ENCODE measurements at regions not wholly inside any gene's neighbourhood (a gene's known extent, or its start where the extent isn't known, plus 50 kb on each side); places are given as distances from the start of the nearest gene placed in this dataset.
A peak's percentile ranks its signal among the peaks of the same experiment; 100 is the strongest.
"Not testable (repeated sequence)": the region's sequence is repeated elsewhere in the genome, so short reads cannot be mapped to it uniquely, and the experiment has no call there.

DNA sequence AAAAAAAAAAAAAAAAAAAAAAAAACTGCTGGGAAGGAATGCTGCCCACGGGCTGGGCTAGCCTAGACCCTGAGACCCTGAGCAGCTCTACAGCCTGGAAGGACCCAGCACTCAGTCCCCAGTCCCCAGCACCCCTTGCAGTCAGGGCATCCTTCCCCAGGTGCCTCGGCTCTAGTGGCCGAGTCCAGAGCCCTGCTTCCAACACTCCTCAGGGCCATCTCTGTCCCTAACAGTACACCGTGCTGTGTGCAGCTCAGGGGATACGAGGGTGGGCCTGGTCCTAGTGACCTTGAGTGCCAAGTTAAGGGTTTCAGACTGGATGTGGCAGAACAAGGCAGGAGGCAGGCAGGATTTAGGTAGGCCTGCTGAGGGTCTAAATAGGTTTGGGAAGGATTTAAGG lies 50.2 kb upstream of the LRP8 start:
- DNase-seq = no peak

DNA sequence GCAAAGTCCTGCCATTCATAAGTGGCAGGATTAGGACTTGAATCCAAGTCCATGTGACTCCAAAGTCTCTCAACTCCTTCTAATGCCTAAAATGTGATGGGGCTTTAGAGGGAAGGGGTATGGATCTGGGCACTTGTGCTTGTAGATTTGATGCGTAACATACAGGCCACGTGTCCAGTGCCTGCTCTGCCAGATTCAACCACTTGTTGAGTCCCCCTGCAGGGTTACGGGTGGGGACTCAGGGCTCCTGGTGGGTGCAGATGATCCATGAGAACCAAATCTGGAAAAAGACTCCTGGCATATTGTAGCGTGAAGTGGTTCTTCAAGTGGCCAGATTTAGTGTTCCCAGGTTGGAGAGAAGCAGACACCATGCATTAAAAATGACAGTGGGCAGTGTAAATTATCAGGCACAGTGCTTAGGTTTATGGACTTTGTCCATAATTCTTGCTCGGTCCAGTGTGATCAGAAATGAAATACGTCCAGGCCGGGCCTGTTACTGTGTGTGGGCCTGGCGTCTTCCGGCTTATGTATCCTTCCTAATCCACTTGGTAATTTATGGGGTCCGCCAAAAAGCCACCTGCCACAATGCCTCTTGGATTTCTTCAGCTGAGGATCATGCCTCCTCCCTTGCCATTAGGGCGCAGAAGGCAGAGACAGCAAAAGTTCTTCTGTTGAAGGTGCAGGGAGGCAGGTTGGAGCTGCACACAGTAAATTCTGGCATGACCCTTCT lies 51.2 kb upstream of the LRP8 start:
- DNase-seq = no peak

DNA sequence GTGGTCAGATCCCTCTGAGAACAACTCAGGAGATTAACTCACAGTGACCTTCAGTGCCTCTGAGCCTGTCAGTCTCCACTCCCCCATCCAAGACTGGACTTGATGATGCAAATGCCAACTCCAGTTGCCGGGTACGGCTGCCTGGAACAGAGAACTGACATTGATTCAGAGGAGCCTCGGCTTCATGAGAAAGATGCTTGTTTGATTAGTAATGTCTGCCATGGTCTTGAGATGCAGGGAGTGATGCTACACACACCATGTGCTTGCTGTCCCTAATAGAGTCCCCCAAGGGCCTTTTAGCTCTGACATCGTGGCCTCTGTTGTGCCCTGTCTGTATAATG lies 51.8 kb upstream of the LRP8 start:
- no peak for DNase-seq

DNA sequence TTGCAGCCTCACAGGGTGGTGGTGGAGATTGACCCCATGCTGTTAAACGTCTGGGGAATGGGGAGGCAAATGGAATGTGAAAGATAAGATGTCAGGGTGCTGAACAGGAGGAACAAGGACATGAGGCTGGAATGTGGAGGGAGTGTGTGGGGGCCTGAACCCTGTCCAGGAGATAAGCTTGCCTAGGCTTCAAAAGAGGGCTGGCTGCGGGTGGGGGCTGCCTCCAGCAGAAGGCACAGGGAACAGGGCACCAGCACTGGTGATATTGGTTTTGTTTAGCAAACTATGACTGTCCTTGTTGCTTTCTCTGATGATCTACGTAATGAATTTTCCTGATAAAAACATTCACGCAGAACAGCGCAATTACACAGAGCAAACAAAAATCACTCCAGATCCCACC lies 52.4 kb upstream of the LRP8 start:
- no peak for DNase-seq

DNA sequence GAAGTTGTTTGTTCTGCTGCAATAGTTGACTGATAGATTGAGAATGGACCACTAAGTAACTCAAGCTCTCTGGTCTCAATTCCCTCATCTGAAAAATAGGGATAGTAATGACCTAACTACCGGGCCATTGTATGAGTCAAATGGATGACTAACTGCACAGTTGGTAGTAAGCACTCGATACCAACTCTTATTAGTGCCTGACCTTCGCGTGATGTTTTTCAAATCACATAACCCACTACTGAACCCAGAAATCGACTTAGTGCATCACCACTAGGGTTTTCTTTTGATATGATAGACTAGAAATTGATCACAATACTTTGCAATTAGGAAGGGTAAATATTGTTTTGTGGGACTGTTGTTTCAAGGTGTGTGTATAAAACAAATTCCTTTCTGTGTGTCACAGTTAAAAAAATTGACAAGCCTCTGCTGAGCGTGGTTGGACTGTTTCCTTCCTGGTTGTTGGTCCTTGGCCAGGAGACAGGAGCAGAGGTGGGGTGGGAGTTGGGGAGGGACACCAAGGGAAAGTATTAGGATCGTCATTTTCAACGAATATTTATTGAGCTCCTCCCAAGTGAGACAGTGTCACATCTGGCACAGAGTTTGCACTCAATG lies 54.0 kb upstream of the LRP8 start:
- DNase-seq = no peak

DNA sequence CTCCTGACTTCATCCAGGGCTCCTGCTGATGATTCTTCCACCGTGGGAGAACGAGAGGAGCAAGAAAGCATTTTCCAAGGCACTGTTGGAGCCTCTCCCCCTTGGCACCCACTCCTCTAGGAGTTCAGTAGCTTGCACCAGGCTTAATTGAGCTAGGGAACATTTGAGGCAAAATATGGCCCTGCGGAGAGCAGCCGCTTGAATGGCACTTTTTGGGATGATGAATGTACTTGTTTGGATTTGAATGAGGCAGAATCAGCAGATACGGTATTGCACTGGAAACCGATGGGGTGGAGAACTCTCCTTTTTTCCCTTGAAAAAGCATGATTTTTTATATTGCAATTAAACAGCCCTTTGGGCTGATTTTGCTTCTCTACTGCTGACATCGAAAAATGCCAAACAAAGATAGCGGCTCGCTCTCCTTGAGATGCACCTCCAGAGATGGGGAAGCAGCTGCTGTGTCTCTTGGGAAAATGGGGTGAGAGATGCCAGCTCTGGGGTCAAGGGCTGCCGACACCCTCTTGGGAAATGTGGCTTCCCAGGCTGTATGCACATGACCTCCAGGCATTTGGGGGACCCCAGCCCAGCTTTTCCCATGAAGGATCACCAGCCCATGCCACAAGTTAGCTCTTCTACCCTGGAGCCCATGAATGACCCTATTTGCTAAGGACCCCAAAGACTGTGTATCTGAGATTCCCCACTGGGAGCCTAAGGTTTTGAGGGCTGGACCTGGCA lies 55.4 kb upstream of the LRP8 start:
- no peak for DNase-seq

DNA sequence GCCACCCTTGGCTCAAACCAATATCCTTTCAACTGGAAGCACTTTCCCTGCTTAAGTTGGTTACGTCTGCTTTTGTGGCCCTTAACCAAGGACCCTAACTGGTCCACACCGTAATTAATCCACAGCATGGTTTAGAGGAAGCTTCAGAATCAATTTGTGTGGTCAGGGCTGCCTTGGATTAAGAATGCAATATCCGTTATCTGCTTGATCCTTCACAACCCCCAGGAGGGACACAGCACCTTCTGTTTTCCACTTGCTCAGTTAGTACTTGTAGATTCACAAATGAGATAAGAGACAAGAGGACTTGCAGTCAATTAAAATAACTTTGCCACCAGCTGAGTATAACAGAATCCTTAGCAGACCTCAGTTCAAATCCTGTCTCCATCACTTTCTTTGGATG lies 56.9 kb upstream of the LRP8 start:
- DNase-seq = no peak

DNA sequence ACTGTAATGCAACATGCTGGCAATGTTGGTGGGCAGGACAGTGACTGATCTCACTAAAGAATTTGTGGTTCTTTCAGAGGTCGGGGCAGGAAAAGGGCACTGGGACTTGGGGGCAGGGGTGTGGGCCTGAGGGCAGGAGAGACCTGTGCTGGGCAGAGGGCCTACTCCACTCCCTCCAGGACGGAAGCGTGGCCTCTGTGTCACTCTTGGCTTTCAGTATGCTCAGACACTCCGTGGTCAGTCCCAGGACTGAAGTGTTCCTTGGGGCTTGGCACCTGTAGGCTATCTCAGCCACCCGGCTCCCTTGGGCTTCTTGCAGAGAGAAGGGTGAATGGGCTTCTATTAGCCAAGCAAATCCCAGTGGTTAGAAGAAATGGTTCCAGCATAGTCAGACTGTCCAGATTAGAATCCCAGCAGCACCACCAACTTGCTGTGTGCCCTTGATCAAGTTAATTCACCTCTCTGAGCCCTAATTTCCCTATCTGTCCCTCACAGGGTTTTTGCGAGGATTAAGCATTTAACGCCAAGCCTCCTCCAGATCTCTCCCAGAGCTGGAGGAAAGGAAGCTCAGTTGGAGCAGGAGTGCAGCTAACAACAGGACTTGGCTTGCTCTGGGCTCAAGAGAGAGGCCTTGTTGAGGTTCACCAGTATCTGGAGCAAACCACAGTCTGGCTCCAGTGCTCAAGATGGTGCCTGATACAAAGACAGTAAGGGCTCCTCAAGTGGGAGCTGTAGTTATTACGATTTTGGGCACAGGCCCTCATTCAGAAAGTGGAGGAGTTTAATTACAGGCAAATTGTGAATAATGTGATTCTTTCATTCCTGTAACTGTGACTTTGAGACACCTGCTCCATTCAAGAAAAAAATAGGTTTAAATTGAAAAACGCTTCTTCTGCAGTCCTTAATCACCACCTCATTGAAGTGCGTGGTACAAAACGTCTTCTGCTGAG lies 57.7 kb upstream of the LRP8 start:
- DNase-seq = no peak

DNA sequence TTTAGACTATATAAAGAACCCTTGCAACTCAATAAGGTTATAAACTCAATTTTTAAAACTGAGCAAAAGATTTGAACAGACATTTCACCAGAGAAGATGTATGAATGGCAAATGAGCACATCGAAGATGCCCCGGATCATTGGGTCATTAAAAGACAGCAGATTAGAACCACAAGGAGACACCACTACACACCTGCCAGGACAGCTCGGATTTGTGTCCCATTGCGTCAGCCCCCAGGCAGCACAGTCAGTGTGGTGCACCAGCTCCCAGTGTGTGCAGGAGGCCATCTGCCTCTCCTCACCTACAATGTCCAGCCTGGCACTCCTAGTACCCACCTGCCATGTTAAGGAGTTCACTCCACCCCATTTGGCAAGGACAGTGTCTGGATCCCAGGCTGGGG lies 61.1 kb upstream of the LRP8 start:
- no peak for DNase-seq

DNA sequence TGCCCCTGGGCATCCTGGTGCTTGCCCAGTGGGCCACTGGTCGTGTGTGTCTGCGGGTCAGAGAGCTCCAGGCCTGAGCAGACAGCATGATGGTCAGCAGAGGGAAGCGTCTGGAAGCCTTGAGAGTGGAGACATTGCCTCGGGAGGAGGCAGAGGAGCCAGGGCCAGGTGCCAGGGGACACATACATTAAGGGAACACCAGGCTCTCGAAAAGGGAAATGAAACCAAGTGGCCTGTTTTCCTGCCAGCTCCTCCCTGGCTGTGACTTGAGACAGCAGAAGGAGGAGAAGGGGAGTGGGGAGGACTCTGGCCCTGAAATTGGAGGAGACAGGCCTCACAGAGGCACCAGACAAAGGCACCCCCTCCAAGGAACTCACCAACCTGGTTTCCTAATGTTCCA lies 62.4 kb upstream of the LRP8 start:
- DNase-seq = no peak

DNA sequence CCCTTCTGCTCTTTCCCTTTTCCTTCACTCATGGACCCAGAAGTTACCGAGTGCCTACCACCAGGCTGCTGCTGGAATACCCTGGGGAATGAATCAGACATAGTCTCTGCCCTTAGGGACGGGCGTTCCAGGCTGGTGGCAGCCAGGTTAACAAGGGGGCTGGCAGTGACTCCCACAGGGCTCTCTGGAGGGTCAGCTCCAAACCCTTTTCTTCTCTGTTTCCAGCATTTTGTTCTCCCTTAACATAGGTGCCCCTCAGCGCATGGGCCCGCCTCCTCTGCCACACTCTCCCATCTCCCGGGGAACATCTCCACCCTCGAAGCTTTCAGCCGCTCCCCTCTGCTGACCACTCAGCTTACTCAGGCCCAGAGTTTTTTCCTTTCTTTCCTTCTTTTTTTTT lies 62.9 kb upstream of the LRP8 start:
- DNase-seq = no peak

DNA sequence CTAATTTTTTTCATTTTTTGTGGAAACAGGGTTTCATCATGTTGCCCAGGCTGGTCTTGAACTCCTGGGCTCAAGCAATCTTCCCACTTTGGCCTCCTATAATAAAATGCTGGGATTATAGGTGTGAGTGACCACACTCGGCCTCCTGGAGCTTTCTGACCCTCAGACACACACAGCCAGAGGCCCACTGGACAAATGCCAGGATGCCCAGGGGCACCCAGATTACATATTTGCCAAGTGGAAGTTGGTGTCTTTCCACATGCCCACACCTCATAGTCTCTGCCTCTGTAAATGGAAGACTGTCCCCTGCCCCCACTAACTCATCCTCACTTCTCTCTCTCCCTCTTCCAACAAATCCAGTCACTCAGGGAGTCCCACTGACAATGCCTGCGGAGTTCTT lies 63.4 kb upstream of the LRP8 start:
- no peak for DNase-seq

DNA sequence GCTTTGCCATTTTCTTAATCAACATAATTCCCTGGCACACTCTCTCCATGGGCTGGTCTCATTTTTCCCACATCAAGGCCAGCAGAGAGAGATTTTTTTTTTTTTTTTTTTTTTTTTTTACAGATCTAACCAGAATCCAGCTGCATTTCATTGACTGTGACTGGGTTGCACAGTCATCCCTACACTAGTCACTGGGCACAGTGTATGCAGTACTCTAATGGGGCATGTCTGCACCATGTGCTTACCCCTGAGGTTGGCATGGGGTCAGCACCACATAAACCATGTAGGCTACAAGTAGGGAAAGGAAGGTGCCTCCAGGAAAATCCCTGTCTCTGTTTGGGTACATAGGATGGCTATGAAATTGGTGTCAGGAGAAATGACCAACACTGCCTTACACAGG lies 64.1 kb upstream of the LRP8 start:
- no peak for DNase-seq

DNA sequence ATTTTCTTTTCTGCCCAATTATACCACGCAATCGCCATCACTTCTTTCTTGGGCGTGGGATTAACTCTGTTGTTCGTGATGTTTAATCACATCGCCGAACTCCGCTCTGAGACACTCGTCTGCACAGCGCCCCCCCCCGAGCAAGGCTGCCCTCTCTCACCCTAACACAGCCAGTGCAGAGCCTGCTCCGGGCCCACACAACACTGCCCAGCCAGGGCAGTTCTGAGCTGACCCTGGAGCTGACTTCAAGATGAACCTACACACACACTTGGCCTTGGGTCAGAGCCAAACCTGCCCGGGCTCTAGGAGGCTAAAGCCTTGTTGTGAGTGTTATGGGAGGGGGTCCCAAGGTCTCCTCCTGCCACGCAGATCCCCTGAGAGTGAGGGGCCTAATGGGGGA lies 64.6 kb upstream of the LRP8 start:
- no peak for DNase-seq

DNA sequence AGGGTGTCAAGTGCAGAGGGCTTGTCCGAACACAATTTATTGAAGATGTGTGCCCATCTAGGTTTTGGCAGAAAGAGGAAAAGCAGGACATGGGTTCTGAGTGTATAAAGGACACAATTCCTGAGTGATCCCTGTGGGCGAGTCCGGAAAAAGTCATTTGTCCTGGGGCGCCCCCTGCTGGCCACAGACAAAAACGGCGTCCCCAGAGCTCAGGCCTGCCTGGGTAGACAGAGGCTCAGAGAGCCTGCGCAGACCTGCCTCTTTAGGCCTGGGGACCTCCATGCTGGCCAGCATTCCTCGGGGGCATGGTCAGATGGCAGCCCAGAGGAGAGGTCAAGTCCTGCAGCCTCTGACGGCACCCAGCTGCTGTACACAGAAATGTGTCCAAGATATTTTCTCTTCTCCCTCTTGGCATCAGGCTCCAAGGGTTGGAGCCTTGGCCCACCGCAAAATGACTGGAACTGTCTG lies 65.5 kb upstream of the LRP8 start:
- DNase-seq = peak; percentile 28

DNA sequence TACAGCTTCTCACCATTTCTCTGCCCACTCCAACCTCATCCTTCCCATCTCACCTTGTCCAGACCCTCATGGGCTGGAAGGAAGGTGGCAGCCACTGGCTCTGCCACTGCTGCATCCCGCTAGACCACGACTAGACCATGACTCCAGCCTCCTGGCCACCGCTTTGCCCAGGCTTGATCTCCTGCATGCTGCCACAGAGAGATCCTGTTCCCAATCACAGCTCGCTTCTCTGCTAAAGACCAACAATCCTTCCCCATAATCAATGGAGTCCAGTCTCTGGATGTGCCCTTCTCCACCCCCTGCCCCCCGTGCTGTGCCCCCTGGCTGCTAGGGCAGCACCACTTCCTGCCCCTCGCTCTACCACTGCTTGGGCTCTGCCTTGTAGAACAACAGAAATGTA lies 64.9 kb upstream of the DMRTB1 start:
- no peak for DNase-seq

DNA sequence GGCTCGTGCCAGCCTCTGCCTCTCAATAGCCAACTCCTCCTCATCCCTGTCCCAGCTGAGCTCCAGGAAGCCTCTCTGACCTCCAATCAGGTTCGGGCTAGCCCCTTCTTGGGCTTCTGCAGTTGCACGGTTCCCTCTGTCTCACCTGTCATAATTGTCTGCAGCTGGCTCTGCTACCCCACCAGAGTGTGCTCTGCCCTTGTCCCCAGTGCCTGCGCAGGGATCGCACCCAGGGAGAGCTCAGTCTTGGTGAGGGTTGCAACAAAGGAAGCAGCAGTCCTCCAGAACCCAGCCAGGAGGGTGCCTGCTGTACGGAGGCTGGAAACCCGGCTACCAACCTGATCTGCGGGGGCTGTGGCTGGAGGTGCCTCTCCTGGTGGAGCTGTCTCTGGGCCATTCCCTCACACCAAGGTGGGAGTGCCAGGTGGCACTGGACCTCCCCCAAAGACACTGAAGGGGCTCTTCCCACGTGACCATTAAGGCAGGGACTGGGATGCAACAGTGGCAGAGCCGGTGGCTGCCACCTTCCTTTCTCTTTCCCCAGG lies 63.5 kb upstream of the DMRTB1 start:
- no peak for DNase-seq

DNA sequence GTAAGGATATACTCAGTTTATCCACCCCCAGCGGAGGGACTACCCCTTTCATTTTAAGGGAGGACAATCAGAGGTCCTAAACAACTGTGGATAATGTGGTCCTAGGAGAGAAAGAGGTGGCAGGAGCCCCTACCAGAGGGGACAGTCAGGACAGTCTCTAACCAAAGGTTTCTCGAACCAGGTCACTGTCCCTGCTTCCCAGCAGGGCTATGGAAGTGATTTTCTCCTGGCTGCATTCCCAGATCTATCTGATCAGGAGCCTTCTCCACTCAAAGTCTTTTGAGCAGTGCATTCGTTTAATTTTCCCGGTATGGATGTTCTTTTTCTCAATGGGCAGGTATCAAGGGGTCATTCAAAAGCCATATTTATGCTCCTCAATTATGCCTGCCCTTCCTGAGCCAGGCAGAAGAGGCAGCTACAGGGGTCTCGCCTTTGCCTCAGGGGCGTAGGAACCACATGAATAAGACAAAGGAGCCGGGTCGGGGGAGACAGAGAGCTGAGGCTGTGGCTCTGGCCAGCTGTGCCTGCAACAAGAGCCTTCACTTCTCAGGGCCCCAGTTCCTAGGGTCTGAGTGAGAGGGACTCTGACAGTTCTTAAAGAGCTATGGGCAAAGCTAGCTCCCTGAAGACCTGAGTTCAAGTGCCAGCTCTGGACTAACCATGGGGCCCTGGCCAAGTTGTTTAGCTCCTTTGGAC lies 62.5 kb upstream of the DMRTB1 start:
- DNase-seq = peak; percentile 45

DNA sequence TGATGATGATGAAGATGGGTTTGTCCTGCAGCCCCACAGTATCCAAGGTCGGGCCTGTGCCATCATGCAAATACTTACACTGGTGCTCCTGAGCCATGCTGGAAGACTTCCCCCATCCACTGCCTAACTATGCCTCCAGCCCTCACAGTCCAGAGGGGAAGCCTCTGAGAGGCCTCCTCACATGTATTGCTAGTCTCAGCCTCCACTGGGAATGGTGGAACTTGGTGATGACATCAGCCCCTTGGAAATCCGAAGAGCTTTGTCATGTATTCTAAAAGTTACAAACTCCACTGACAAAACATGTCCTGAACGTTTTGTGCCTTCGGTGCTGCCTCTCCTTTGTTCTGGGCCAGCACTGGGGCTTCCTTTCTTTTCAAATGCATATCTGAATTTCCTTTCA lies 61.1 kb upstream of the DMRTB1 start:
- no peak for DNase-seq

DNA sequence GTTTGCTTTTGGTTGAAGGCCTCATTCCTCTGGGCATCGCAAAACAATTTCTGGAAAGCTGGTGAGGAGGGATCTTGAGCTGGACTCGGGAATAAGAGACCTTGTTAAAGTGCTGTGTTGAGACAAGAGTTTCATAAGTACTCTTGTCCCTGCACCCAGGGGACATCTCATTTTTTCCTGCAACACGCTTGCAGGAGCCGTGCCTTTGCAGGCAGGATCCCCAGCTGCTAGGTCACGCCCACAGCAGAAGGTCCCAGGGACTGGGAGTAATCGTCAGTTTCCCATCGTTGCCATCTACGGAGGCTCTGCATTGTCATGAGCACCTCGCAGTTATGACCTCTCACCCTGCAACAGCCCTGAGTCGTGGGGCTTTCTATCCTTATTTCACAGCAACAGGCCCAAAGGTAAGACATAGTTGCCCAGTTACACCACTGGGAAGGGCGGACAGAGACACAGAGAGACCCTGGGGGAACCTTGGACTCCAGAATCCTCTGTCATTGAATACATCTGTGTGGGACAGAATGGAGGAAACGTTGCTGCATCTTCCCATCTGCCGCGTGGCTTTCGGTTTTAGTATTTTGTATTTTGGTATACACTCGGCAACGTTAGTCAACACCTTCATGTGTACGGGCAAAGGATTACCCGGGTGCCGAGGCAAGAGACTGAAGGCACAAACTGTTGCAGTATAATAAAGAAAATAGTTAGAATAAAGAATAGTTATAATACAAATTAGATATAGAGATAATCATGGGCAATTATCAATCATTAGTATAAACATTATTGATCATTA lies 60.4 kb upstream of the DMRTB1 start:
- no peak for DNase-seq

DNA sequence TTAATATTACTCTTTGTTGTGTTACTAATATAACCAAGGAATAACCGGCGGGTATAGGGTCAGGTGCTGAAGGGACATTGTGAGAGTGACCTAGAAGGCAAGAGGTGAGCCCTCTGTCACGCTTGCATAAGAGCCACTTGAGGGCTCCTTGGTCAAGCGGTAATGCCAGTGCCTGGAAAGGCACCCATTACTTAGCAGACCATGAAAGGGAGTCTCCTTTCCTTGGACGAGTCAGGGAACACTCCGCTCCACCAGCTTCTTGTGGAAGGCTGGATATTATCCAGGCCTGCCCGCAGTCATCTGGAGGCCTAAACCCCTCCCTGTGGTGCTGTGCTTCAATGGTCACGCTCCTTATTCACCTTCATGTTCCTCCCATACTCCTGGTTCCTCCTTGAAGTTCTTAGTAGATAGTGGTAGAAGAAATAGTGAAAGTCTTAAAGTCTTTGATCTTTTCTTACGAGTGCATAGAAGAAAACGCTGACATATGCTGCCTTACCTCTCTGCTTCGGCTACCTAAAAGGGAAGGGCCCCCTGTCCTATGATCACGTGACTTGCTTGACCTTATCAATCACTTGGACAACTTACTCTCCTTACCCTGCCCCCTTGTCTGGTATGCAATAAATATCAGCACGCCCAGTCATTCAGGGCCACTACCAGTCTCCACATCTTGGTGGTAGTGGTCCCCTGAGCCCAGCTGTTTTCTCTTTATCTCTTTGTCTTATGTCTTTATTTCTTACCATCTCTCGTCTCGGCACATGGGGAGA lies 59.6 kb upstream of the DMRTB1 start:
- not testable (repeated sequence) for DNase-seq
